ENCODE measurements at regions not wholly inside any gene's neighbourhood (a gene's known extent, or its start where the extent isn't known, plus 50 kb on each side); places are given as distances from the start of the nearest gene placed in this dataset.

DNA sequence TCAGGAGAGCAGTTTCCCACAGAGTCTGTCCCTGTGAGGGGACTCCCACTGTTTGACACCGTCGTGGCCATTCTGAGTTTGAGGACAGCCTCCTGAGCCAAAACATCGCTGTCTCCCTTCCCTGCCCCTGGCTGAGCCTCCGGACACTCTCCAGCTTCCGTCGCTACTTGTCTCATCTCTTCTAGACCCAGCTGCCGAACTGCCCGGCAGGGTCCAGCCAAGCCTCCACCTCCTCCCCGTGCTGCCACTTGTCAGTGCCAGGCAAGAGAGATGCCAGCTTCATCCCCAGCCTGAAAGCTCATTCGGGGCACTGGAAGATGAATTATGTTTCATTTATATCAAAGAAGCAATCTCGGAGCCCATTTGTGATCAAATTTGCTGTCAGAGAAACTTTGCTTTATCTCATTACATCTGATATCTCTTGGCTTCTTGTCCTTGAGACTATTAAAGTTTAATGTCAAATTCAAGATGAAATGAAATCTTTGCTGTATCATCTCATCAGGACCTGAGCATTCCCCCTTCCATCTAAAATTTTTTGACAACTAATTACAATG, 283.9 kb downstream of the BUD13 start:
- TF ChIP-seq CTCF (IDR thresholded peaks at IDR 0.05; ENCODE audit: low read depth, low read length) (no peak), EZH2phosphoT487 (IDR thresholded peaks at IDR 0.05; ENCODE audit: low read depth) (no peak)

Measured in OCI-LY3 (cell line).